ENCODE measurements at regions not wholly inside any gene's neighbourhood (a gene's known extent, or its start where the extent isn't known, plus 50 kb on each side); places are given as distances from the start of the nearest gene placed in this dataset.

GRCh38 chr2:43052204-43052943, 174.0 kb downstream of the ZFP36L2 start:
- no TSS peak for BruUV-seq (replicated peaks)
- RAD21 ChIA-PET (ENCODE audit: low non-redundant PET in 1 of 2, low total read pairs in 2 of 2, uncharacterized antibody in 2 of 2, unreplicated experiment in 2 of 2), result no interaction called here
- Histone ChIP-seq H2AFZ (ENCODE audit: low read depth, low read length, poor library complexity, severe bottlenecking) (peak overlapping the region; percentile 68), H4K20me1 (ENCODE audit: insufficient read depth) (no peaks in the 10 kb centered on the region), H3K4me3 (replicated peaks in 1 of 2; ENCODE audit: low read depth in 1 of 2, low read length in 2 of 2) (no peak overlapping the region), H3K4me2 (ENCODE audit: low read length) (no peak overlapping the region; the same call in 1 of the 2 replicates), H3K79me2 (ENCODE audit: insufficient read depth, low read length) (no peaks in the 10 kb centered on the region), H3K9me3 (ENCODE audit: control insufficient read depth in 1 of 2, insufficient read depth in 1 of 2, low read depth in 1 of 2, low read length in 2 of 2) (no peaks in the 10 kb centered on the region), H3K27ac (ENCODE audit: low read depth, low read length) (no peak overlapping the region), H3K9ac (ENCODE audit: low read length) (no peak overlapping the region), H3K36me3 (ENCODE audit: control insufficient read depth in 1 of 2, insufficient read depth in 2 of 2, low read length in 2 of 2) (no peaks in the 10 kb centered on the region), H3K27me3 (ENCODE audit: insufficient read depth, low read length) (no peaks in the 10 kb centered on the region), H3K9me2 (ENCODE audit: insufficient read depth) (no peaks in the 10 kb centered on the region), H3K4me1 (ENCODE audit: control insufficient read depth in 1 of 2, insufficient read depth in 2 of 2, low read length in 2 of 2) (peaks cover 0 to 16% of the 10 kb centered on the region in 2 experiments; a peak in 2 of 4 replicates)
- DNase-seq (ENCODE audit: low read depth, low spot score), result no peak
- POLR2A ChIA-PET, result no interaction called here
- CTCF ChIA-PET, result no interaction called here
- no peak for TF ChIP-seq ZNF274 (IDR thresholded peaks at IDR 0.05; ENCODE audit: low read depth, low read length)
- no peak for TF ChIP-seq EZH2 (IDR thresholded peaks at IDR 0.05)
- no peak for TF ChIP-seq SIN3A (IDR thresholded peaks at IDR 0.05; ENCODE audit: low read depth)
- TF ChIP-seq SP1 (IDR thresholded peaks at IDR 0.05; ENCODE audit: low read depth), result no peak
- TF ChIP-seq YY1 (IDR thresholded peaks at IDR 0.05; ENCODE audit: extremely low read depth, insufficient replicate concordance, low read depth, low read length), result no peak
- no peak for TF ChIP-seq REST (IDR thresholded peaks at IDR 0.05; ENCODE audit: low read depth)
- TF ChIP-seq EGR1 (IDR thresholded peaks at IDR 0.05; ENCODE audit: low read depth), result no peak
- no peak for TF ChIP-seq FOSL1 (IDR thresholded peaks at IDR 0.05; ENCODE audit: low read depth)
- no peak for TF ChIP-seq ELF1 (IDR thresholded peaks at IDR 0.05; ENCODE audit: borderline replicate concordance, low read depth)
- no peak for TF ChIP-seq RAD21 (IDR thresholded peaks at IDR 0.05; ENCODE audit: low read depth)
- no peak for TF ChIP-seq ATF3 (IDR thresholded peaks at IDR 0.05)
- no peak for TF ChIP-seq CTCF (IDR thresholded peaks at IDR 0.05 in 2 of 3, conservative IDR thresholded peaks at IDR 0.05 in 1 of 3; ENCODE audit: borderline replicate concordance in 1 of 3, insufficient read depth in 1 of 3, low read depth in 2 of 3, low read length in 2 of 3)
- no peak for TF ChIP-seq TCF7L2 (IDR thresholded peaks at IDR 0.05; ENCODE audit: borderline replicate concordance, extremely low read depth, insufficient read depth, insufficient read length)
- no peak for TF ChIP-seq JUND (IDR thresholded peaks at IDR 0.05)
- no peak for TF ChIP-seq EZH2phosphoT487 (IDR thresholded peaks at IDR 0.05; ENCODE audit: borderline replicate concordance)
- TF ChIP-seq CEBPB (IDR thresholded peaks at IDR 0.05; ENCODE audit: low read depth), result no peak
- TF ChIP-seq MAX (IDR thresholded peaks at IDR 0.05), result no peak
- no peak for ATAC-seq
- intact Hi-C loops (cut with micrococcal nuclease), result no loop called here
